ENCODE measurements at regions not wholly inside any gene's neighbourhood (a gene's known extent, or its start where the extent isn't known, plus 50 kb on each side); places are given as distances from the start of the nearest gene placed in this dataset.
"Not testable (repeated sequence)": the region's sequence is repeated elsewhere in the genome, so short reads cannot be mapped to it uniquely, and the experiment has no call there.

- not testable (repeated sequence) for H3K4me1 ChIP-seq (ENCODE audit: insufficient read depth); DNase-seq (ENCODE audit: low spot score); H3K36me3 ChIP-seq (ENCODE audit: insufficient read depth); H3K4me3 Mint-ChIP-seq; H3K4me1 Mint-ChIP-seq; H3K27ac Mint-ChIP-seq; H2AFZ ChIP-seq; H3K27me3 ChIP-seq (ENCODE audit: insufficient read depth); ATAC-seq; H3F3A ChIP-seq (replicated peaks; ENCODE audit: low read depth); H3K9me2 ChIP-seq (ENCODE audit: insufficient read depth); H4K20me1 ChIP-seq (replicated peaks; ENCODE audit: insufficient read depth); H3K4me3 ChIP-seq; H3K79me2 ChIP-seq (replicated peaks; ENCODE audit: insufficient read depth); H3K27ac ChIP-seq (ENCODE audit: low read depth); H3K4me2 ChIP-seq
- Mint-ChIP-seq H3K36me3 (ENCODE audit: low read depth) (peaks cover 17% of the 10 kb centered on the region), H3K27me3 (ENCODE audit: insufficient read depth, low read depth, poor library complexity) (peaks cover 10% of the 10 kb centered on the region), H3K9me3 (peaks cover 93% of the 10 kb centered on the region)
Observed at GRCh38 chr22:47346287-47346686, 583.8 kb downstream of the TBC1D22A start.

- no peak overlapping the region for H3K27ac Mint-ChIP-seq
- Histone ChIP-seq H3K79me2 (replicated peaks; ENCODE audit: insufficient read depth) (no peaks in the 10 kb centered on the region), H3K4me3 (no peak overlapping the region), H3K4me2 (no peak overlapping the region), H3K9me2 (ENCODE audit: insufficient read depth) (no peaks in the 10 kb centered on the region), H3K4me1 (ENCODE audit: insufficient read depth) (no peaks in the 10 kb centered on the region), H3F3A (replicated peaks; ENCODE audit: low read depth) (no peaks in the 10 kb centered on the region), H3K27ac (ENCODE audit: low read depth) (no peak overlapping the region), H3K36me3 (ENCODE audit: insufficient read depth) (peaks cover 5% of the 10 kb centered on the region), H3K27me3 (ENCODE audit: insufficient read depth) (no peaks in the 10 kb centered on the region), H4K20me1 (replicated peaks; ENCODE audit: insufficient read depth) (no peaks in the 10 kb centered on the region), H2AFZ (no peak overlapping the region)
- H3K27me3 Mint-ChIP-seq (ENCODE audit: insufficient read depth, low read depth, poor library complexity), result peaks cover 8% of the 10 kb centered on the region
- TF ChIP-seq CTCF (conservative IDR thresholded peaks at IDR 0.05; ENCODE audit: low read depth in 2 of 2) (no peak), REST (IDR thresholded peaks at IDR 0.05; ENCODE audit: unreplicated experiment) (no peak), STAT1 (IDR thresholded peaks at IDR 0.05; ENCODE audit: unreplicated experiment) (no peak), EZH2 (IDR thresholded peaks at IDR 0.05; ENCODE audit: low read depth, unreplicated experiment) (no peak), POLR2AphosphoS5 (IDR thresholded peaks at IDR 0.05; ENCODE audit: low read depth) (no peak), ZNF331 (CRISPR knock-in tag; IDR thresholded peaks at IDR 0.05; ENCODE audit: low read depth) (no peak), ETS1 (IDR thresholded peaks at IDR 0.05) (no peak), JUNB (IDR thresholded peaks at IDR 0.05; ENCODE audit: unreplicated experiment) (no peak), ZNF462 (CRISPR knock-in tag; IDR thresholded peaks at IDR 0.05) (no peak), ZNF114 (CRISPR knock-in tag; IDR thresholded peaks at IDR 0.05) (no peak)
- peaks cover 20% of the 10 kb centered on the region for H3K36me3 Mint-ChIP-seq (ENCODE audit: low read depth)
- H3K4me3 Mint-ChIP-seq, result no peak overlapping the region
- no peak for ATAC-seq
- peaks cover 93% of the 10 kb centered on the region for H3K9me3 Mint-ChIP-seq
- H3K4me1 Mint-ChIP-seq, result no peaks in the 10 kb centered on the region
- no peak for DNase-seq (ENCODE audit: low spot score)
Observed at GRCh38 chr22:47345025-47345424, 582.6 kb downstream of the TBC1D22A start.

Data from GM23338 (cell line).